HUES6 (cell line): ENCODE measurements at regions not wholly inside any gene's neighbourhood (a gene's known extent, or its start where the extent isn't known, plus 50 kb on each side); places are given as distances from the start of the nearest gene placed in this dataset.

Experiments
- H3K27ac ChIP-seq: 2 replicates; pipeline ENCODE4 v1.7.0; 2013; ENCODE audit warnings: low read depth, mild to moderate bottlenecking, low read length, inconsistent platforms
- H3K27me3 ChIP-seq: 2 replicates; pipeline ENCODE4 v1.6.1; 2013; ENCODE audit warnings: low read length; ENCODE audit not compliant: control insufficient read depth, insufficient read depth
- H3K36me3 ChIP-seq: 2 replicates; pipeline ENCODE4 v1.6.1; 2013; ENCODE audit warnings: low read length; ENCODE audit not compliant: control insufficient read depth, insufficient read depth
- H3K4me1 ChIP-seq: 2 replicates; pipeline ENCODE4 v1.6.1; 2013; ENCODE audit warnings: low read length; ENCODE audit not compliant: control insufficient read depth, insufficient read depth
- H3K4me3 ChIP-seq: 2 replicates; pipeline ENCODE4 v1.5.1; 2013; ENCODE audit warnings: low read depth, low read length
- H3K9ac ChIP-seq: one replicate; pipeline ENCODE4 v1.6.1; 2013; ENCODE audit warnings: mild to moderate bottlenecking, low read length
- H3K9me3 ChIP-seq: 2 replicates; pipeline ENCODE4 v1.6.1; 2013; ENCODE audit warnings: low read depth, low read length; ENCODE audit not compliant: control insufficient read depth, insufficient read depth

- H3K9ac ChIP-seq, result no peak overlapping the region
- no peaks in the 10 kb centered on the region for H3K27me3 ChIP-seq
- H3K9me3 ChIP-seq, result no peaks in the 10 kb centered on the region
- 0 out of 2 replicates have a peak, but pooled peaks cover 4% of the 10 kb centered on the region for H3K4me1 ChIP-seq
- H3K36me3 ChIP-seq, result no peaks in the 10 kb centered on the region
- no peak overlapping the region for H3K27ac ChIP-seq
- H3K4me3 ChIP-seq, result no peak overlapping the region
Observed at GRCh38 chr13:104798486-104798885, 1732.3 kb upstream of the SLC10A2 start.

- H3K4me1 ChIP-seq, result 0 out of 2 replicates have a peak, but pooled peaks cover 4% of the 10 kb centered on the region
- H3K9me3 ChIP-seq, result no peaks in the 10 kb centered on the region
- no peaks in the 10 kb centered on the region for H3K36me3 ChIP-seq
- no peak overlapping the region for H3K4me3 ChIP-seq
- H3K27me3 ChIP-seq, result no peaks in the 10 kb centered on the region
- no peak overlapping the region for H3K27ac ChIP-seq
- H3K9ac ChIP-seq, result no peak overlapping the region
Observed at GRCh38 chr13:104796581-104796980, 1730.4 kb upstream of the SLC10A2 start.

- no peaks in the 10 kb centered on the region for H3K9me3 ChIP-seq
- H3K36me3 ChIP-seq, result no peaks in the 10 kb centered on the region
- no peak overlapping the region for H3K27ac ChIP-seq
- H3K4me3 ChIP-seq, result no peak overlapping the region
- no peaks in the 10 kb centered on the region for H3K4me1 ChIP-seq
- H3K9ac ChIP-seq, result no peak overlapping the region
- H3K27me3 ChIP-seq, result no peaks in the 10 kb centered on the region
Observed at GRCh38 chr13:104785952-104786351, 1719.7 kb upstream of the SLC10A2 start.

- no peak overlapping the region for H3K9ac ChIP-seq
- H3K9me3 ChIP-seq, result no peaks in the 10 kb centered on the region
- H3K4me1 ChIP-seq, result peaks cover 2% of the 10 kb centered on the region
- H3K36me3 ChIP-seq, result no peaks in the 10 kb centered on the region
- H3K27me3 ChIP-seq, result no peaks in the 10 kb centered on the region
- H3K4me3 ChIP-seq, result no peak overlapping the region
- no peak overlapping the region for H3K27ac ChIP-seq
Observed at GRCh38 chr13:104784891-104785290, 1718.7 kb upstream of the SLC10A2 start.

GRCh38 chr13:104782741-104783140, 1716.5 kb upstream of the SLC10A2 start:
- H3K27ac ChIP-seq, result no peak overlapping the region
- no peak overlapping the region for H3K9ac ChIP-seq
- no peaks in the 10 kb centered on the region for H3K27me3 ChIP-seq
- no peaks in the 10 kb centered on the region for H3K36me3 ChIP-seq
- no peak overlapping the region for H3K4me3 ChIP-seq
- H3K9me3 ChIP-seq, result no peaks in the 10 kb centered on the region
- H3K4me1 ChIP-seq, result peaks cover 15% of the 10 kb centered on the region

- Histone ChIP-seq H3K36me3 (no peaks in the 10 kb centered on the region), H3K9me3 (no peaks in the 10 kb centered on the region), H3K4me3 (no peak overlapping the region), H3K27ac (no peak overlapping the region), H3K9ac (no peak overlapping the region), H3K27me3 (no peaks in the 10 kb centered on the region), H3K4me1 (peaks cover 15% of the 10 kb centered on the region)
Observed at GRCh38 chr13:104779311-104779993, 1713.2 kb upstream of the SLC10A2 start.

- H3K9ac ChIP-seq, result no peak overlapping the region
- no peaks in the 10 kb centered on the region for H3K36me3 ChIP-seq
- H3K4me1 ChIP-seq, result peaks cover 2% of the 10 kb centered on the region; the same call in 1 of the 2 replicates
- H3K27ac ChIP-seq, result no peak overlapping the region
- no peaks in the 10 kb centered on the region for H3K9me3 ChIP-seq
- H3K4me3 ChIP-seq, result no peak overlapping the region
- H3K27me3 ChIP-seq, result no peaks in the 10 kb centered on the region
Observed at GRCh38 chr13:104773775-104774174, 1707.6 kb upstream of the SLC10A2 start.

GRCh38 chr13:104769545-104769944, 1703.3 kb upstream of the SLC10A2 start:
- no peaks in the 10 kb centered on the region for H3K4me1 ChIP-seq
- H3K36me3 ChIP-seq, result no peaks in the 10 kb centered on the region
- H3K9me3 ChIP-seq, result no peaks in the 10 kb centered on the region
- no peaks in the 10 kb centered on the region for H3K27me3 ChIP-seq
- no peak overlapping the region for H3K9ac ChIP-seq
- H3K27ac ChIP-seq, result no peak overlapping the region
- H3K4me3 ChIP-seq, result no peak overlapping the region

GRCh38 chr13:104766319-104766718, 1700.1 kb upstream of the SLC10A2 start:
- Histone ChIP-seq H3K9me3 (no peaks in the 10 kb centered on the region), H3K4me1 (no peaks in the 10 kb centered on the region), H3K36me3 (no peaks in the 10 kb centered on the region), H3K9ac (no peak overlapping the region), H3K27ac (no peak overlapping the region), H3K27me3 (no peaks in the 10 kb centered on the region), H3K4me3 (no peak overlapping the region)

GRCh38 chr13:104764600-104764999, 1698.4 kb upstream of the SLC10A2 start:
- Histone ChIP-seq H3K9me3 (no peaks in the 10 kb centered on the region), H3K27ac (no peak overlapping the region), H3K4me1 (no peaks in the 10 kb centered on the region), H3K9ac (no peak overlapping the region), H3K4me3 (no peak overlapping the region), H3K36me3 (no peaks in the 10 kb centered on the region), H3K27me3 (no peaks in the 10 kb centered on the region)

- Histone ChIP-seq H3K36me3 (no peaks in the 10 kb centered on the region), H3K27me3 (no peaks in the 10 kb centered on the region), H3K27ac (no peak overlapping the region), H3K4me1 (no peaks in the 10 kb centered on the region), H3K4me3 (no peak overlapping the region), H3K9ac (no peak overlapping the region), H3K9me3 (no peaks in the 10 kb centered on the region)
Observed at GRCh38 chr13:104759069-104759468, 1692.9 kb upstream of the SLC10A2 start.
